CD4-positive, alpha-beta T cell treated with Interleukin-6 at 100 ng/mL for 8 hours (primary cell): ENCODE measurements at regions not wholly inside any gene's neighbourhood (a gene's known extent, or its start where the extent isn't known, plus 50 kb on each side); places are given as distances from the start of the nearest gene placed in this dataset.

ENCODE experiments used
- DNase-seq: peaks from one replicate; pipeline ENCODE4 v3.0.0-alpha.2; 2020; ENCODE audit warnings: mixed read lengths, low spot score

DNA sequence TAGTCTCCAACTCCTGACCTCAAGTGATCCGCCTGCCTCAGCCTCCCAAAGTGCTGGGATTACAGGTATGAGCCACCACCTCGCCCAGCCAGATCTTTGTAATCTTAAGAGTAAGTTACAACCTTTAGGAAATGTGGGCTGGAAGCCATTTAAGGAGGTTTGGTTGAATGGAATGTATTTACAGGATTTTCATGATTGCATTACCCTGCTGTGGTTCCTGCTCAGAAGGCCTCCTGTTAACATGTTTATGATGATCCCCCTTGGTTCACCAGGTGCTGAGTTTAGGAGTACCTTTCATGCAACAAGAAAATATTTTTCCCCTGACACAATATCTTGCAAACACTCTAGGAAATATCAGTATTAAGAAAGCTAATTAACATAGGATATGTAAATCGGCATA, 187.4 kb upstream of the SH3BP4 start:
- DNase-seq, result no peak

DNA sequence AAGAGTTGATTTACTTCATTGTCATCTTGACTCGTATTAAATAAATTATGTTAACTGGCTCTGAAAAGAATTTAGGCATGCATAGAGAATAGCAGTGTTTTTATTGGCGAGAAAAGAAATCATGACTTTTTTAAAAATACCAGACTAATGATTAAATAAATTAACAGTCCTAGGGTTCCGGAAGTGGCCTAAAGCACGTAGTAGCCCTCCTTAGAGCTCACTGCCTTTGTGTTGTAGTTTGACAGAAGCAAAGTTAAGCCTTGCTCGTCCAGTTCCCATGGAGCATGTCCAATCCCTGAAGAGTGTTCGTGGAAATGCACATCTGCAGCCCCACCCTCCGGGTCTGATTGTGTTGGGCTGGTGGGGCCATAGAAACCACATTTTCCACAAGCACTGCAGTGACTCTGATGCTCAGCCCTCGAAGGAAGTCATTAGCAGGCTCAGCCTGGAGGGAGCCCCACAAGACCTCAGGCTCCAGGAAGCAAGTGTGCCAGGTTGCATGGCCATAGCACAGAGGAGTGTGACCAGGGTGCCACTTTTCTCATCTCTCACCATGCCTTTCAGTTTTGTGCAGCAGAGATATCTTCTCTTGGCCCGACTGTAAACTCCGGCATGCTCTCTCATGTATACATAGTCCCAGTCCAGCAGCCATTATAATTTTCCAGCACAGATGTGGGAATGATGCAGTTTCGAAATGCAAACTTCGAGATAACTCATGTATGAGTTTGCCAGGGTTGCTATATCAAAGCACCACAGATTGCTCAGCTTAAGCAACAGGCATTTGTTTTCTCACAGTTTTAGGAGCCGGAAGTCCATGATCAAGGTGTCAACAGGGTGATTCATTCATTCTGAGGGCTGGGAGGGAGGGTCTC, 188.6 kb upstream of the SH3BP4 start:
- DNase-seq, result no peak

DNA sequence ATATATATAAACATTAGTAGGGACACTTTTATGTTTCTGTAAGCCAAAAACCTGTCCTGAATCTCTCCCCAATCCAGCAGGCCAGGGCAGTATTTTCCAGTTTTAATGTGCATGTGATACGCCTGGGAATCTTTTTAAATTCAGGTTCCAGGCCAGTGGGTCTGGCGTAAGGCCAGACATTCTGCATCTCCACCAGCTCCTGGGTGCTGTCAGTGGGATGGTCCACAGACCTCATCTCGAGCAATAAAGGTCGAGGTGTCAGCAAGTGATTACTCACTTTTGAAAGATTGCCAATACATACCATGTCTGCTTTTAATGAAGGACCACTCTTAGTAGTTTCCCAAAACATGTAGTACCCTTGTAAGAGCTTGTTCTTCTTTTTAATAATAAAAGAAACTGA, 189.9 kb upstream of the SH3BP4 start:
- no peak for DNase-seq

DNA sequence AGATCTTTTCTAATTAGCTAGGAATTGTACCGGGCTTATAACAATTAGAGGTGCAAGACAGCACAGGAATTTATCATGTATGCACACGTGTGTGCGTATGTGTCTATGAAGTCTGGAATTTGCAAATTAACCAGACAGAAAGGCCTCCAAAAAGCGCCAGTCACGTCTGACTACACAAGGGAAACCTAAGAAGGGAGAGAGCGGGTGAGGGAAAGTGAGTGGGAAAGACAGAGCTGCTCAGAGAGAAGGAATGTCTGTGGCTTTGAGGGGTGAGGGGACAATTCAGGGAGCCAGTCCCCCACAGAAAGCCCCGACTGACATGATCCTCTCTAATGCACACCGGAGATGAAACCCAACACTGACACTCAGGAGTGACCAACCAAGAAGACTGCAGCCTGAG, 197.7 kb upstream of the SH3BP4 start:
- no peak for DNase-seq

DNA sequence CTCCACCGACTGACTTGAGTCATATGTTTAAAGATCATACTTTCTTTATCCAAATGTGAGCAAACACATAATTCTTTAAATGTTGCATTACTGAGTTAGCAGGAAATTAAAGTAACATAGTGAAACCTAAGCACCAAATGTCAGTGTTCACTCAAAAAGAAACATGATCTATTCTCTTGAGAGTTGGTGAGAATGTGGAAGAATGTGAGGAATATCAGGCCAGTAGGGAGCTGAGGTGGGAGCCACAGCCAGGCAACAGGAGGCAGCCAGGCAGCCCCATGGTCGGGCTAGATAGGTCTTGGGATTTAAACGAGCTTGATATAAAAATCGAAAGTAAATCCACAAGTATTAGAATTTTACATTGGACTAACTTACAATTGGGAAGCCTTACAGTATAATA, 198.1 kb upstream of the SH3BP4 start:
- no peak for DNase-seq

DNA sequence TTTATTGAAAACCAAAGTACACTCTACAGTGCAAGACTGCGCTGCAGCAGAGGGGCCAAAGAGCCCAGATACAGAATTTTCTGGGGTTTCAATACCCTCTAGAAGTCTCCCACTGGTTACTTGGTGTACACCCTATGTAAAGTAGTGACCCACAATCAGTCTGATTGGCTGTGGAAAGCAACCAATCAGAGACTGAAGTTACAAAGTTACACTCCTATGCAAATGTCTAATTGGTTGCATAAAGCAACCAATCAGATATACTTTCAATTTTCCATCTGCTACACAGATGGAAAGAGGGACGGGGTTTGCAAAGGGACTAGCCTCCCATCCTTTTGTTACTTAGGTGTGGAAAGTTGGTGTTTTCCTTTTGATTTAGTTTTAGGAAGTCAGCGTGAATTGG, 198.9 kb upstream of the SH3BP4 start:
- DNase-seq, result no peak

DNA sequence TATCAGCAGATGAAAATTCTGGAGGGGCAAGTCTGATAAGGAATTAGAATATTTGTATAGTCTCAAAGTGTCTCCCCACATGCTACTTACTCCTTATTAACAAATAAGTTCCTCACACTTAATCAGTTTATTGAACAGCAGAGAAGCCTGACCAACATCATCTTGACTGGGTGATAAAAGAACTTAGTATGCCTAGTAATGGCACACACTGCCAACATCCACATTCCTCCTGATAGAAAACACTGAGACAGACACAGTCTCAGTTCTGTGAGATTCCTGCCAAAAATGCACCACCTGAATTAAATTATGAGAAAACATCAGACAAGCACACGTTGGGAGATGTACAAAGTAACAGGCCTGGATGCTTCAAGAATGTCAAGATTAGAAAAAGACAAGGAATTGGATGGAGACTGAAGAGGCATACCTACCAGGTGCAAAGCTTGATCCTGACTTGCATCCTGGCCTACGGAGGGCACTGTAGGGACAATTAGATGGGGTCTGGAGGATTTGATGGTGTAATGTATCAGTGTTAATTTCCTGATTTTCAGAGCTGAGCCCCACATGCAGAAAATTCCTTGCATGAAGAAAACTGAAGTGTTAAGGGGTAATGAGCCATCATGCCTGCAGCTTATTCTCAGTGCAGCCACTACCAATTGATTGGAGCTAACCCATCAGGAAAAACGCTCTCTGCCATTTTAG, 200.4 kb upstream of the SH3BP4 start:
- no peak for DNase-seq

DNA sequence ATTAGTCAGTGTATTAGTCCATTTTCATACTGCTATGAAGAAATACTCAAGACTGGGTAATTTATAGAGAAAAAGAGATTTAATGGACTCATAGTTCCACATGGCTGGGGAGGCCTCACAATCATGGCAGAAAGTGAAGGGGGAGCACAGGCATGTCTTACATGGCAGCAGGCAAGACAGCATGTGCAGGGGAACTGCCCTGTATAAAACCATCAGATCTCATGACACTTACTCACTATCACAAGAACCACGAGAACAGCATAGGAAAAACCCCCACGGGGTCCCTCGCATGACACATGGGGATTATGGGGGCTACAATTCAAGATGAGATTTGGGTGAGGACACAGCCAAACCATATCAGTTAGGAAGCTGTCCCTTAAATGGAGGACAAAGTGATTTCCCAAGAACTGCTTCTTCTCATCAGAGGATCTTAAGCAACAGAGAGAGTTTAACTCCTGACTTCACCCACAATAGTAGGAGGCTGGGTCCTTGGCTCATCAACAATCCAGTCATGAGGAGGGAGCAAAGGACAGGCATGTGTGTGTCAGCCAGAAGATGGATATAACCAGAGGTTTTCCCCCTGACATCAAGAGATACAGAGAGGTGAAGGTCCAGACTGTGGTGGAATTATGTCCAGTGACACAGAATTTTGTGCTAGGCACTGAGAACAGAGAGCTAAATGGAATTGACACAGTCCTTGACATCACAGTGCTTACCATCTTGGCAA, 203.8 kb upstream of the SH3BP4 start:
- DNase-seq, result no peak

DNA sequence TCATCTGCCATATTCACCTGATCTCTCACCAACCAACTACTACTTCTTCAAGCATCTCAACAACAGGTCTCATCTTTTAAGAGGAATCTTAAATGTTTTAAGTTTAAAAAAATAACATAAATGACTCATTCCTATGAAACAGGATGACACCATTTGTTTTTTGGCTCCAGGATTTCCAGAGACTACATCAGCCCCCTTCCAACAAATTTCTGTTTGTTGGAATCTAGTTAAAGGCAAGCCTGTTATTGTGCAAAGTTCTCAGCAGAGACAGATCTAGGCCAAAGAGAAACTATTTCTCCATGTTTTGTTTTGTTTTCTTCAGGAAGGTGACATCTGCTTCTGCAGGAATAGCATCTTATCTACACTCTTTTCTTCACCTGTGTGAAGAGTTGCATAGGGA, 204.8 kb upstream of the SH3BP4 start:
- DNase-seq, result no peak

DNA sequence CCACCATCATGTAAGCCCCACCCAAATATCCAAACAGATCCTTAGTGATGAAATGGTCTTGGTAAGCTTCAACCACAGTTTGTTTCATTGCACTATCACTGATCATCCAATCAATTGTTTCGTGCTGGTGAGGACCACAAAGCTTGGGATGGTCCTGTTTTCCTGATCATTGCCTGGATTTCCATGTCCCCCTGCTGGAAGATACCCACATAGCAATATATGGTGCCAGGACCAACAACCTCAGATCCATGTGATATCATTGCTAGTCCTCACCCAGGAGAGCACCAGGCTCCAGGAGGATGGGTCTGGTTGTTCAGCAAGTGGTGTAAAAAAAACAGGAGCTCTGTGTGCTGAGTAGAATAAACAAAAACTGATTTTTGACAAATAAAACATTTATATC, 206.5 kb upstream of the SH3BP4 start:
- no peak for DNase-seq

DNA sequence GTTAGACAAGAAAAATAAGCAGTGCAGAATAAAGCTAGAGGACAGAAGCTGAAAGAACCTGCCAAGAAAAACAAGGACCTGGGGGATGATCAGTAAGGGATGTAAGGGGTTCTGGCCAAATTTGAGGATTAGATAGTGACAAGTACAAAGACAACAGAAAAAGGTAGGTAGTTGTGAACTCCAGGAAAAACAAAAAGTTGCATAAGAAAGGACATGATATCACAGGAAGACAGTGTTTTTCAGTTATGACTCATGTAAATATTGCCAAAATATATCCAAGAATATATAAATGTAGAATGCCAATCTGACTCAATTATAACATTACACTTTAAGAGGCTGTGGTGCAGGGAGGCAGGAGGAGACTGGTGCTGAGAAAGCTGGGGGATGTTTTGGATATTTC, 209.8 kb upstream of the SH3BP4 start:
- DNase-seq, result no peak

DNA sequence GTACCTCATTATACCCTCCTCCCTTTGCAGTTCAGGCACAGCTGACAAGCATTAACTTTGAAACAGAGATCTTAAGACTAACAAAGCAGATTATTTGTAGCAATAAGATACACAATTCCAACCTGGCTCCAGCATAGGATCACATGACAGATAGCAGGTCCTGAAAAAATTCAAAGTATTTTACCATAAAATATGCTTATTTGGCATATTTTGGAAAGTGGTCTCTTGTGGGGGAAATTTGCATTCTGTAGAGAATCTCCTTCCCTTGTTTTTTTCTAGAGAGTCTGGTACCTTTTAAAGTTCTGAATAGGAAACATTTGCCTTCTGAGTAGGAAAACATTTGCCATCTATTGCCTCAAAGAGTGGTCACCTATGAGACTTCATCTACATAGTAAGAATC, 212.8 kb upstream of the SH3BP4 start:
- no peak for DNase-seq

DNA sequence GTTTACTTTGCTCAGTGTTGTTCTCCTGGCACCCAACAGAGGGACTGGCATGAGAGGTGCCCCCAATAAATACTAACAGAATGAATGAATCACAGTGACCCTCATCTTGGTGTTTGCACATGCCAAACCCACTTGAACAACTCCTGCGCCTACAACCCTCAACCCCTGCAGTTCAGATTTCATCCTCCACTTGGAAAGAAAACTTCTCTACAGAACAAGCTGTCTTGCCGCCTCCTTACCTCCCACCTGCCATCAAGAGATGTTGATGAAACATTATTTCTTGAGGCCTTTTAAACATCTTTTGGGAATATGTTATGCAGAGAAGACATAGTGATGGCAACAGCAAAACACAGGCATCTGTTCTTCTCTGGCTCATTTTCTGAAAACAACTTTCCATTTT, 216.0 kb upstream of the SH3BP4 start:
- DNase-seq, result no peak

DNA sequence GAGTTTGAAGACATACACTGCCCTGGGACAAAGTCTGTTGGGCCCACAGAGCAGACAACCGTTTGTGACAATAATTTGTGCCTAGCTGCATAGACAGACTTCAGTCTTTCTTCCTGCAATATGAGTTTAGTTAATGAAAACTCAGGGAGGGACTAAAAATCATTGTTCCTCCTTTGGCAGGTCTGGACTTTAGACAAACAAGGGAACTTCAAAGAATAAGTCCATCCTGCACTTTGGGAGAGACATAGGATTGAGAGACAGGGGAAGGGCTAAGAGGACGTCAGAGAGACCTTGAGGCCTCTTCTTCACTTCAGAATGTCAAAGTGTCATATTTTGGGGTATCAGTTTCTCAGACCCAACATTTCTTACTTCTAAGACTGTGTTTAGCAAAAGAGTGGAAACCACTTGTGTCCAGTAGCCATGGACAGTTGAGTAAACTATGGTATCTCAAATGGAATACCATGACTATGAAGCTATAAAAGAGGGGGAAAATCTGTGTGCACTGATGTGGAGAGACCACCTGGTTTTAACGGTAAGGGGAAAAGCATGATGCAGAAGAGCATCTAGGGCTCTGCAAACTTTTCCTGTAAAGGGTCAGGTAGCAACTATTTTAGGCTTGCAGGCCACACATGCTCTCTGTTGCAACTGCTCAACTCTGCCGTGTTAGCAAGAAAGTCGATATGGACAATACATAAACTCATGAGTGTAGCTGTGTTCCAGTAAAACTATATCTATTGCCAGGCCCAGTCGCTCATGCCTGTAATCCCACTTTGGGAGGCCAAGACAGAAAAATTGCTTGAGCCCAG, 217.8 kb upstream of the SH3BP4 start:
- no peak for DNase-seq

DNA sequence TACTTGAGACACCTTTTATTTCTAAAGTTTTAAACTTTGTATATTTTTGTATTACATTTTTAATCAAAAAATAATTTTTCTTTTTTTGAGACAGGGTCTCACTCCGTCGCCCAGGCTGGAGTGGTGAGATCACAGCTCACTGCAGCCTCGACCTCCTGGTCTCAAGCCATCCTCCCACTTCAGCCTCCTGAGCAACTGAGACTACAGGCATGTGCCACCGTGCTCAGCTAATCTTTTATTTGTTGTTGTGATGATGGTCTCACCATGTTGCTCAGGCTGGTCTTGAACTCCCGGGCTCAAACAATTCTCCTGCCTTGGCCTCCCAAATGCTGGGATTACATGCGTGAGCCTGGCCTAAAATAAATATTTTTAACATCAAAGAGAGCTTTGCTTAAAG, 218.7 kb upstream of the SH3BP4 start:
- no peak for DNase-seq

DNA sequence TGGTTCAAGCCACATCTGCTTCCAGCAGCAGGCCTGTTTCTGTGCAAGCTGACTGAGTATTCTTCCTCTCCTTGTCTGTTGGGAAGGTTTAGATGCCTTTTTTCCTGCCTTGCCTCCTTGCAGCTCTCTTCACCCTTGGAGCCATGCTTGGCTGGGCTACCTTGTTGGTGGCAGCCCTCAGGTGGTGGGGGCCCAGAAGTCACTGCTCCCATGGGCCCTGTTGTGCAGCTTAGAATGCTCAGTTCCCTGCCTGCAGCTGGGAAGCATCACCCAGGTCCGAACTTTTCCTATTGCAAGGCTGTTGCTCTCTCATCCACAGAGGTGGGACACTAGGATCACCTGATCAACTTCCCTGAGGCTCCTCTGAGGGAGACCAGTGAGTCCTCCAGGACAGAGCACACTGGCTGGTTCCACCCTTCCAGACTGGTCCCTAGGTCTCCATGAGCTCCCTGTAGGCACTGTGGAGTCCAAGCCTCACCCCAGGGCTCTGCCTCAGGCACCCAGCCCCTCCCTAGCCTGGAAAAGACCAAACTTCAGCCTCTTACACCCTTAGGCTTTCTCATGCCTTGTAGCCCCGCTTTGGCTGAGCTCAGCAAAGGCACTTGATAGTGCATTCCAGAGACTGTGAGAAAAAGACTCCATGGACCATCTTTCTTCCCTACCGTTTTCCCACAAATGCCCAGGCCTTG, 219.3 kb upstream of the SH3BP4 start:
- DNase-seq, result no peak

DNA sequence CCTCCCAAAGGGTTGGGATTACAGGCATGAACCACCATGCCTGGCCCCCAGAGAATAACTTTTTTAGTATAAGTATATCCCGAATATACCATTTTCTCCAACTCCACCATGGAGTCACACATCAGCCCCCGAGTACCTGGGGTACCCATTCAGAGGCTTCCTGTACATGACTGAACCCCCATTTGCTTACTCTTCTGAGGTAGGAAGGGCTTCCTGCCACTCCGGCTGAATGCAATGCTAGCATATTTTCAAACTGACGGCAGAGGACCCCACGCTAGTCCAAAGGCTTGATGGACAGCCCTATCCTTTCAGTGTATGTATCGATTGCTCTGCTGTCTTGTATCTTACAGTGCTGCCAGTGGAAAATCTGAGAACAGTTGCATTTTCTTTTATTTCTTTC, 220.6 kb upstream of the SH3BP4 start:
- DNase-seq, result no peak

DNA sequence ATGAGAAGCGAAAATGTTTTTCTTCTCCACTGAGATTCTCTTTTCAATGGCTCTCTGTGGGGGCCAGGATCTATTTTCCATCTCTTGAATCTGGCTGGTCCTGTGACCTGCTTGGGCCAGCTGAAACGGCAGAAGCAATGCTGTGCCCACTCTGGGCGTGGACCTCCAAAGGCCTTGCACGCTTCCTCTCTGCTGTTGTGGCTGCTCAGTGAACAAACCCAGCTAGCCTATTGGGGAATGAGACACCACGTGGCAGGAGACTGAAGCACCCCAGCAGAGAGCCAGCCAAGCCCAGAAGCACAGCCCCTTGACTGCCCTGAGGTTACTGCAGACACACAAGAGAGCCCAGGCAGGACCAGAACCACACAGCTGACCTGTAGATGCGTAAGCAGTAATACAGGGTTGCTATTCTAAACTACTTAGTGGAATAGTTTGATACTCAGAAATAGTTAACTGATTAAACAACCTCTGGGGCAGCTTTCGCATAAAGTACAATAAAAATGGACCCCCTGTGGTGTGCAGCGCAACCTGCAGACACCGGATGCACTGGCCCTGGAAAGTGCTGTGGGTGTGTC, 221.7 kb upstream of the SH3BP4 start:
- DNase-seq, result no peak

DNA sequence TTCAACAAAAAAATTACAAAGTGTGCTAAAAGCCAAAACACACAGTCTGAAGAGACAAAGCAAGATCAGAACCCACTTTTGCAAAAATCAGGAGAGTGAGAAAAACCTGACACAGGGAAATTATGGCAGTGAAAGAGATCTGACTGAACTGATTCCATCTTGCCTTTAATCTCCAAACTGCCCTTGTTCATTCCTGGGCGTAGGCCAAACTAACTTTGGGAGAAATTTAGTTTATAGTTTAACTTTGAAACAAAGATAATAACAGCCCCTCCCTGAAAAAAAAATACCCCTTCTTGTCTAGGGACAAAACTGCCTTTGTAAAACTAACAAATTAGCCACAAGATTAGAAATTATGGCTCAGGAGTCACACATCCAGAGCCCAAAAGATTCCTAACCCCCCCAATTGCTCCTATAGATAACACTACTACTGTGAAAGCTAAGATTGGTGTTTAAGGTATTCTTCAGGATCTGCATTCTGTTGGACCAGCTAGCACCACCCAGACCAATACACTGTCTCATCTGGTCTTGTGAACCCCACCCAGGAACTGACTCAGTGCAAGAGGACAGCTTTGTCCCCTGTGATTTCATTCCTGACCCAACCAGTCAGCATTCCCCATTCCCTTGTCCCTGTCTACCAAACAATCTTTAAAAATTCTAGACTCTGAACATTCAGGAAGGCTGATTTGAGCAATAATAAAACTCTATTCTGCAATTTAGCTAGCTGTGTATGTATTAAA, 226.1 kb upstream of the SH3BP4 start:
- DNase-seq, result no peak

DNA sequence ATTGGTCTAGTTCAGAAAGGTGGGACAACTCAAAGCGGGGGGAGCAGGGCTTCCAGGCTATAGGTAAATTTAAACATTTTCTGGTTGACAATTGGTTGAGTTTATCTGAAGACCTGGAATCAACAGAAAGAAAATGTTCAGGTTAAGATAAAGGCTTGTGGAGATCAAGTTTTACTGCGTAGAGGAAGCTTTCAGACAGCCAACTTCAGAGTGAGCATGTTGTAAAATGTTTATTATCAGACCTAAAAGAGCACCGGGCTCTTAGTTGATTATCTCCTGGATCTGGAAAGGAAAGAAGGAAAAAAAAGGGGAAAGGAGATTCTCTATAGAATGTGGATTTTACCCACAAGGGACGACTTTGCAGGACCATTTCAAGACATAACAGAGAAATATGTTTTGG, 227.0 kb upstream of the SH3BP4 start:
- DNase-seq, result no peak

DNA sequence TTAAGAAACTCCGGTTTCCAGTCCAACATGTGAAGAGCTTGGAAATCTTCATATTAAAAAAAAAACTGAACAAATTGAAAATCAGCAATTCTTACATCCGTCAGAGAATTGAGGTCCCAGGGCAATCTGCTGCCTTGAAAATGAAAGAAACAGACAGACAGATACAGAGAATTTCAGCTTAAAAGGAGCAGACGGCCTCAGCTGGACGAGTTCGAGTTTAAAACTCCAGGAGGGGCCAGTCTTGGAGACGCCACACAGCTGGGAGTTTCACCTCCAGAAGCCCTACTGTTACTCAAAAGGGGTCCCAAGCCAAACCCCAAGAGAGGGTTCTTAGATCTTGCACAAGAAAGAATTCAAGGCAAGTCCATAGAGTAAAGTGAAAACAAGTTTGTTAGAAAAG, 226.5 kb upstream of the ARL4C start:
- DNase-seq, result no peak
